UCSD-AML1 (cell line): ENCODE measurements at regions not wholly inside any gene's neighbourhood (a gene's known extent, or its start where the extent isn't known, plus 50 kb on each side); places are given as distances from the start of the nearest gene placed in this dataset.

Source experiments
- DNase-seq: peaks from one replicate; lab custom pipeline; 2025; ENCODE audit not compliant: unreplicated experiment; lab: John Stamatoyannopoulos, UW

GRCh38 chr10:107807836-107808235 lies 643.3 kb upstream of the SORCS1 start:
- DNase-seq = no peak

- DNase-seq = no peak
Observed at GRCh38 chr10:107806026-107806425, 641.5 kb upstream of the SORCS1 start.

GRCh38 chr10:107803546-107803945 lies 639.0 kb upstream of the SORCS1 start:
- no peak for DNase-seq

- DNase-seq = no peak
Observed at GRCh38 chr10:107800061-107800460, 635.6 kb upstream of the SORCS1 start.

GRCh38 chr10:107790271-107790670 lies 625.8 kb upstream of the SORCS1 start:
- DNase-seq = no peak

GRCh38 chr10:107771066-107771465 lies 606.6 kb upstream of the SORCS1 start:
- no peak for DNase-seq

GRCh38 chr10:107767185-107767584 lies 602.7 kb upstream of the SORCS1 start:
- DNase-seq = no peak

- no peak for DNase-seq
Observed at GRCh38 chr10:107754814-107755213, 590.3 kb upstream of the SORCS1 start.

GRCh38 chr10:107749235-107749634 lies 584.7 kb upstream of the SORCS1 start:
- DNase-seq = no peak

- no peak for DNase-seq
Observed at GRCh38 chr10:107747851-107748250, 583.3 kb upstream of the SORCS1 start.

- no peak for DNase-seq
Observed at GRCh38 chr10:107741971-107742370, 577.5 kb upstream of the SORCS1 start.

GRCh38 chr10:107740962-107741690 lies 576.6 kb upstream of the SORCS1 start:
- no peak for DNase-seq

- DNase-seq = no peak
Observed at GRCh38 chr10:107739951-107740350, 575.4 kb upstream of the SORCS1 start.

- DNase-seq = no peak
Observed at GRCh38 chr10:107733328-107734130, 569.0 kb upstream of the SORCS1 start.

- no peak for DNase-seq
Observed at GRCh38 chr10:107732045-107732444, 567.5 kb upstream of the SORCS1 start.

- DNase-seq = no peak
Observed at GRCh38 chr10:107728807-107729206, 564.3 kb upstream of the SORCS1 start.

- no peak for DNase-seq
Observed at GRCh38 chr10:107727767-107728317, 563.3 kb upstream of the SORCS1 start.

GRCh38 chr10:107718864-107719263 lies 554.4 kb upstream of the SORCS1 start:
- no peak for DNase-seq

- no peak for DNase-seq
Observed at GRCh38 chr10:107717046-107717445, 552.5 kb upstream of the SORCS1 start.

- no peak for DNase-seq
Observed at GRCh38 chr10:107715565-107715964, 551.1 kb upstream of the SORCS1 start.

GRCh38 chr10:107708981-107709380 lies 544.5 kb upstream of the SORCS1 start:
- DNase-seq = no peak

GRCh38 chr10:107706096-107706725 lies 541.7 kb upstream of the SORCS1 start:
- no peak for DNase-seq
